ENCODE measurements at regions not wholly inside any gene's neighbourhood (a gene's known extent, or its start where the extent isn't known, plus 50 kb on each side); places are given as distances from the start of the nearest gene placed in this dataset.

DNA sequence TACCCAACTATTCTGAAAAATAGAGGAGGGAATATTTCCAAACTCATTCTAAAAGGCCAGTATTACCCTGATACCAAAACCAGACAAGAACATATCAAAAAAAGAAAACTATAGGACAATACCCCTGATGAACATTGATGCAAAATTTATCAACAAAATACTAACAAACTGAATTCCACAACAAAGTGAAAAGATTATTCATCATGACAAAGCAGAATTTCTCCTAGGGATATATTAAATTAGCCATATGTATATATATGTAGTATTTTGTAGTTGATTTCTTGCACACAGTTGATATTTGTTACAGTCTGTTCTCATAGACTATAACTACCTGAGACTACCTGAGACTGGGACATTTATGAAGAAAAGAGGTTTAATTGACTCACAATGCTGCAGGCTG lies 495.0 kb upstream of the SPRY2 start (continued):
- TF ChIP-seq HIC1 (tag by site-specific recombination; IDR thresholded peaks at IDR 0.05), result no peak
- no peak for TF ChIP-seq ZNF610 (tag by site-specific recombination; IDR thresholded peaks at IDR 0.05; ENCODE audit: borderline replicate concordance)
- no peak for TF ChIP-seq ZNF354C (tag by site-specific recombination; IDR thresholded peaks at IDR 0.05; ENCODE audit: borderline replicate concordance, low read depth)
- no peak for TF ChIP-seq ZNF514 (tag by site-specific recombination; IDR thresholded peaks at IDR 0.05)
- no peak for TF ChIP-seq SALL2 (tag by site-specific recombination; IDR thresholded peaks at IDR 0.05; ENCODE audit: borderline replicate concordance)
- no peak for TF ChIP-seq ZNF19 (tag by site-specific recombination; IDR thresholded peaks at IDR 0.05; ENCODE audit: low read depth)
- TF ChIP-seq, protein P1, sequence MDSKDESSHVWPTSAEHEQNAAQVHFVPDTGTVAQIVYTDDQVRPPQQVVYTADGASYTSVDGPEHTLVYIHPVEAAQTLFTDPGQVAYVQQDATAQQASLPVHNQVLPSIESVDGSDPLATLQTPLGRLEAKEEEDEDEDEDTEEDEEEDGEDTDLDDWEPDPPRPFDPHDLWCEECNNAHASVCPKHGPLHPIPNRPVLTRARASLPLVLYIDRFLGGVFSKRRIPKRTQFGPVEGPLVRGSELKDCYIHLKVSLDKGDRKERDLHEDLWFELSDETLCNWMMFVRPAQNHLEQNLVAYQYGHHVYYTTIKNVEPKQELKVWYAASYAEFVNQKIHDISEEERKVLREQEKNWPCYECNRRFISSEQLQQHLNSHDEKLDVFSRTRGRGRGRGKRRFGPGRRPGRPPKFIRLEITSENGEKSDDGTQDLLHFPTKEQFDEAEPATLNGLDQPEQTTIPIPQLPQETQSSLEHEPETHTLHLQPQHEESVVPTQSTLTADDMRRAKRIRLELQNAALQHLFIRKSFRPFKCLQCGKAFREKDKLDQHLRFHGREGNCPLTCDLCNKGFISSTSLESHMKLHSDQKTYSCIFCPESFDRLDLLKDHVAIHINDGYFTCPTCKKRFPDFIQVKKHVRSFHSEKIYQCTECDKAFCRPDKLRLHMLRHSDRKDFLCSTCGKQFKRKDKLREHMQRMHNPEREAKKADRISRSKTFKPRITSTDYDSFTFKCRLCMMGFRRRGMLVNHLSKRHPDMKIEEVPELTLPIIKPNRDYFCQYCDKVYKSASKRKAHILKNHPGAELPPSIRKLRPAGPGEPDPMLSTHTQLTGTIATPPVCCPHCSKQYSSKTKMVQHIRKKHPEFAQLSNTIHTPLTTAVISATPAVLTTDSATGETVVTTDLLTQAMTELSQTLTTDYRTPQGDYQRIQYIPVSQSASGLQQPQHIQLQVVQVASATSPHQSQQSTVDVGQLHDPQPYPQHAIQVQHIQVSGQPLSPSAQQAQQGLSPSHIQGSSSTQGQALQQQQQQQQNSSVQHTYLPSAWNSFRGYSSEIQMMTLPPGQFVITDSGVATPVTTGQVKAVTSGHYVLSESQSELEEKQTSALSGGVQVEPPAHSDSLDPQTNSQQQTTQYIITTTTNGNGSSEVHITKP (tag by site-specific recombination; IDR thresholded peaks at IDR 0.05), result no peak
- TF ChIP-seq GFI1B (tag by site-specific recombination; IDR thresholded peaks at IDR 0.05), result no peak

GRCh38 chr13:80830431-80830830 lies 489.5 kb upstream of the SPRY2 start:
- H3K36me3 ChIP-seq (ENCODE audit: control insufficient read depth in 2 of 2, insufficient read depth in 1 of 2, low read length in 2 of 2), result no peaks in the 10 kb centered on the region
- TF ChIP-seq ZNF148 (tag by site-specific recombination; IDR thresholded peaks at IDR 0.05; ENCODE audit: borderline replicate concordance) (no peak), ZNF19 (tag by site-specific recombination; IDR thresholded peaks at IDR 0.05; ENCODE audit: low read depth) (no peak), GLI2 (tag by site-specific recombination; IDR thresholded peaks at IDR 0.05; ENCODE audit: borderline replicate concordance, low read depth) (no peak)
- POLR2A ChIA-PET, result no interaction called here

DNA sequence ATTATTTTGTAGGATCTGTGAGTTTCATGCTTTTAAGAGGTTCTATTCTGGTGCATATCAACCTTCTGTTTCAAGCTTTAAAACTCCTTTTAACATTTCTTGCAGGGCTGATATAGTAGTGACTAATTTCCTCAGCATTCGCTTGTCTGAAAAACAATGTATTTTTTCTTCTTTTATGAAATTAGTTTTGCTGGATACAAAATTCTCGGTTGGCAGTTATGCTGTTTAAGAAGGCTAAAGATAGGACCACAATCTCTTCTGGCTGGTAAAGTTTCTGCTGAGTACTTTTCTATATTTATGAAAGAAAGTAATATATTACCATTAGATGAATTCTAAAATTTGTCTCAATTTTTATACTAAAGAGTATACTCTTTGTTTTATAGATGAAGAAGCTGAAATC lies 487.8 kb upstream of the SPRY2 start:
- CTCF ChIA-PET, result no interaction called here
- Histone ChIP-seq H3K36me3 (ENCODE audit: control insufficient read depth in 2 of 2, insufficient read depth in 1 of 2, low read length in 2 of 2) (no peaks in the 10 kb centered on the region), H3K27ac (ENCODE audit: extremely low read depth, low read depth, low read length) (no peak overlapping the region), H3K4me3 (ENCODE audit: low read depth, low read length) (no peak overlapping the region), H3K4me1 (ENCODE audit: control insufficient read depth, insufficient read depth, low read length) (no peaks in the 10 kb centered on the region), H3K9me3 (ENCODE audit: control insufficient read depth, insufficient read depth, low read depth, low read length) (no peaks in the 10 kb centered on the region)
- TF ChIP-seq SETDB1 (IDR thresholded peaks at IDR 0.05; ENCODE audit: insufficient read length, low read length) (peak; percentile 93), TRIM28 (IDR thresholded peaks at IDR 0.05; ENCODE audit: borderline replicate concordance, low read length) (peak; percentile 30; the same call in 1 of the 2 replicates), EGR2 (tag by site-specific recombination; IDR thresholded peaks at IDR 0.05; ENCODE audit: low read depth) (no peak)
- POLR2A ChIA-PET, result no interaction called here

More at GRCh38 chr13:80830431-80830830, 489.5 kb upstream of the SPRY2 start:
- CTCF ChIA-PET, result interaction anchor here (0.7 kb wide), 1 partner anchor 12 kb away, joined by 3 read pairs; no protein-coding TSS in a partner anchor
- H3K27ac ChIP-seq (ENCODE audit: extremely low read depth, low read depth, low read length), result no peak overlapping the region
- H3K4me1 ChIP-seq (ENCODE audit: control insufficient read depth, insufficient read depth, low read length), result no peaks in the 10 kb centered on the region
- H3K9me3 ChIP-seq (ENCODE audit: control insufficient read depth, insufficient read depth, low read depth, low read length), result no peaks in the 10 kb centered on the region
- no peak overlapping the region for H3K4me3 ChIP-seq (ENCODE audit: low read depth, low read length)
